ENCODE measurements at regions not wholly inside any gene's neighbourhood (a gene's known extent, or its start where the extent isn't known, plus 50 kb on each side); places are given as distances from the start of the nearest gene placed in this dataset.

- TF ChIP-seq POLR2A (IDR thresholded peaks at IDR 0.05) (no peak), CTCF (IDR thresholded peaks at IDR 0.05) (no peak), POLR2AphosphoS5 (IDR thresholded peaks at IDR 0.05) (no peak)
These were observed 156.1 kb upstream of the CITED2 start for GRCh38 chr6:139530561-139530960.
